GM03348 (cell line): ENCODE measurements at regions not wholly inside any gene's neighbourhood (a gene's known extent, or its start where the extent isn't known, plus 50 kb on each side); places are given as distances from the start of the nearest gene placed in this dataset.
"Not testable (repeated sequence)": the region's sequence is repeated elsewhere in the genome, so short reads cannot be mapped to it uniquely, and the experiment has no call there.

Experiments
- DNase-seq: peaks from one replicate; pipeline ENCODE4 v3.0.0; 2012; ENCODE audit warnings: low spot score

DNA sequence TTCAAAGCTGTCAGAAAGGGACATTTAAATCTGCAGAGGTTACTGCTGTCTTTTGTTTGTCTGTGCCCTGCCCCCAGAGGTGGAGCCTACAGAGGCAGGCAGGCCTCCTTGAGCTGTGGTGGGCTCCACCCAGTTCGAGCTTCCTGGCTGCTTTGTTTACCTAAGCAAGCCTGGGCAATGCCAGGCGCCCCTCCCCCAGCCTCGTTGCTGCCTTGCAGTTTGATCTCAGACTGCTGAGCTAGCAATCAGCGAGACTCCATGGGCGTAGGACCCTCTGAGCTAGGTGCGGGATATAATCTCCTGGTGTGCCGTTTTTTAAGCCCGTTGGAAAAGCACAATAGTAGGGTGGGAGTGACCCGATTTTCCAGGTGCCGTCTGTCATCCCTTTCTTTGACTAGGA, 86.6 kb upstream of the ZWINT start:
- not testable (repeated sequence) for DNase-seq

DNA sequence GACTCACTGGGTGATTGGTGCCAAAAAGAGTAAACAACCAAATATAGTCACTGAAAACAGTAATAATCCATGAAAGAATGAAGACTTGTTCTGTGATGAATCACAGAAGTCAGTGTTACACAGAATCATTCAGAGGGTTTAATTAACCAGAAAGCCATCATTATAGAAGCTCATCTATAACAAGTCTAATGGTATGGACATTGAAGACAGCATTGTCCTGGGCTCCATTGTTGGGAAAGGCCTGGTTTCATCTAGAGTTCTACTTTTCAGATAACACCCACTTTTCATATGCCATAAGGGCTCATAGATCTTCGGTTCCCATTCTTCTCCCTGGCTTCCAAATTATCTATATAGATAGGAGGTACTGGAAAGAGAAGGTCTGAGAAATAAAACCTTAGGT, 80.3 kb upstream of the ZWINT start:
- DNase-seq = not testable (repeated sequence)
